CD4-positive, alpha-beta T cell treated with Interleukin-10 for 1 hour (primary cell): ENCODE measurements at regions not wholly inside any gene's neighbourhood (a gene's known extent, or its start where the extent isn't known, plus 50 kb on each side); places are given as distances from the start of the nearest gene placed in this dataset.

Experiments
- DNase-seq: peaks from one replicate; pipeline ENCODE4 v3.0.0-alpha.2; 2020

DNA sequence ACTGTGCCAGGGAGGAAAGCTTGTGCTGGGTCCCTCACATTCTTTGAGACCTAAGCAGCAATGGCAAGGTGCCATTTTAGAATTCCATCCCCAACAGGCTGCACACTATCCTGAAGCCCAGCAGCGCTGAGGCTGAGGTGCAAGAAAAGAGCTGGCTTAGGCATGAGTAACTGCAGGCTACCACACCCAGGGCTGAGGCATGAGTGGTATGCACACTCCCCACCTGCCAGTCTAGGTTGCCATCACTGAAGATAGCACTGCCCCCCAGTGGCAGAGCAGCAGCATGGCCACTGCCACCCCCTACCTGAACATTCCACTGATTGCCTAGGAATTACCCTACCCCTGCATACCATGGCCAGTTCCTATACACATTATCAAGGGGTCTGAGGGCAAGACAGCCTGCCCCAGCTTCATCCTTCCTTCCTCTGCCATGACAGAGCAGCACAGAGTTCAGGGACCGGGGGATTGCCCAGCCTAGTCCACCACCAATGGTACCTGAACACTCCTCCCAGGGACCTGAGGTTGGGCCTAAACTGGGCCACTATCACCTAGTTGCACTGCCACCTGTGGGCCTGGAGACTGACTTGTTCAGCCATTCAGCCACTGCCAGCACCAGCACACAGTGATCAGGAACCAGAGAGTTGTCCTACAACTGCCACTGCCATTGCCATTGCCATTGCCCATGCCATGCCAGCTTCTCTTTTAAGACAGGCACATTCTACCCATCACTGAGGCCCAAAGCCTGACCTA lies 129.8 kb downstream of the SATB1 start:
- no peak for DNase-seq

DNA sequence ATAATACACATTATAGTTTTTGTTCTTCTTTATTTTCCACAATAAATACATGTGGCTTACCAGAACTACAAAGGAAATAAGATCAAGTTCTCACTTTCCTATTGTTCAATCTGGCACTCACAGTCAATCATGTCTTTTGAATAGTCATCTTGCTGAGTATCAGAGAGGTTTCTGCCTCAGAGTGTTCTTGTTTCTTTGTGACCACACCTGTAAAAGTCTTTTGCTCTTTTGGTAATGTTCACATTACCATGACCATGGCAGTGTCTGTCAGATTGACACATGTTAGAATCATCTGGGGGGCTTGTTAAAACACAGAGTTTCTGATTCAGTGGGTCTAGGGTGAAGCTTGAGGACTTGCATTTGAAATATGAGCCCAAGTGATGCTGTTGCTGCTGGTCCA lies 135.0 kb downstream of the SATB1 start:
- no peak for DNase-seq

DNA sequence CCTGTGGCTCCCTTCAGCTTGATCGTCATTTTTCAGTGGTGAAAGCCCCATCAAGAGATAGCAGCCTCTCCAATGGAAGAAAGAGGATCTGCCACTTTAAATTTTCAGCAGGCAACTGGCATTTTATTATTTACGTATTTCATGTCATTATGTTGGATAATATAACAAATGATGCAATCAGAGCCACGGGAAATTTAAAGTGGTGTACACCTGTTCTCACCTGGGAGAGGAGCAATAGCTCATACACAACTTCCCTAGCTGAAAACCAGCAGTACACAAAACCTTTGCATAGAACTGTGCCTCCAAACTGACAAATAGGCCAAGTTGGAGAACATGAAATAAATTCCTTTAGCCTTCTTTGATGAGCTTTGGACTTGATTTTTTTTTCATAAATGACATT lies 136.9 kb downstream of the SATB1 start:
- no peak for DNase-seq

DNA sequence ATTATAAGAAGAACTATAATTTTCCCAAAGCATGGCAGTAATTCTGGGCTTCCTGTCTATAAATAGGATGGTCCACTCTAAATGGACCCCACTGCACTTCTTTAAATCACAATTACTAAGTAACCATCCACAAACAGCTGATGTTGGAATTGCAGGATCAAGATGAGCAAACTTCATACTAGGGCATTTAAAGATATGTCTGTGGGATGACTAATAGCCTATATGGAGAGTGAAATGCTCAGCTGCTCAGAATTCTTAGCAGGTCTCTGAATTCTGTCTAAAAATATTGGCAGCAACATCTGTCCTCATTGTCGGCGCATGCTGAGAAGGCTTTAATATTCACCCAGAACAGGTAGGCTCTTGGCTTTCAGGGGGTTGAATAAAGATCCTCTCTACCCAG lies 140.4 kb downstream of the SATB1 start:
- no peak for DNase-seq

DNA sequence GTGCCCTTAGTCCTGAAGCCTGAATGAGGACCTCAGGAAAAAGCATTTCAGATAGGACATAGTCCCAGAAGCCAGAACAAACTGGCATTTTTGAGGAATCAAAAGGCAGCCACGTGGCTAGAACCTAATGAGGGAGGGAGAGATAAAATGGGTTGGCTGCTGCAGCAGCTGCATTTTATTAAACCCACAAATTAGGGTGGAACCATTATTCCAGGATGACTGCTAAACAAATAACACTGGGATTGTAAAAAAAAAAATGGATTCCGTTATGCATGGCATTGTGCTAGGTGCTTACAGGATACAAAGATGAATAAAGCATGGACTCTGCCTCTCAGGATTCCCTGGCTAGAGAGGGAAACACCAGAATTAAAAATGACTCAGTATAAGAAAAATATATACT lies 141.5 kb downstream of the SATB1 start:
- no peak for DNase-seq

DNA sequence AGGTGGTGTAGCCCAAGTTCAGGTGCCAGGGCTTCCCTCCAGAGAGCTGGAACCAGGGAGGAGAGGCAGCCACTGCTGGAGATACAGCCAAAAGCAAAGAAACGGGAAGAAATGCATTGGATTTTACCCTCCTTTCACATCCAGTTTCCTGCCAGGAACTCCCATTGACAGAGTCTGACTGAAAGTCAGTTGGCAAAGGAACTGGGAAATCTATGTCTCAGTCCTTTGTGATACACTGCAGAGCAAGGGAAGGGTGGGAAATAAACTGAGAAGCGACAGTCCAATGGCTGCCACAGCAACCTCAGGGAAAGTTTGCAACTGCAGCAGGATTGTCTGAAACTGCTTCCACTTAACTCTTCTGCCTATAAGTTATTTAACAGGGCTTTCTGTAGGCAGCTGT lies 142.6 kb downstream of the SATB1 start:
- no peak for DNase-seq

DNA sequence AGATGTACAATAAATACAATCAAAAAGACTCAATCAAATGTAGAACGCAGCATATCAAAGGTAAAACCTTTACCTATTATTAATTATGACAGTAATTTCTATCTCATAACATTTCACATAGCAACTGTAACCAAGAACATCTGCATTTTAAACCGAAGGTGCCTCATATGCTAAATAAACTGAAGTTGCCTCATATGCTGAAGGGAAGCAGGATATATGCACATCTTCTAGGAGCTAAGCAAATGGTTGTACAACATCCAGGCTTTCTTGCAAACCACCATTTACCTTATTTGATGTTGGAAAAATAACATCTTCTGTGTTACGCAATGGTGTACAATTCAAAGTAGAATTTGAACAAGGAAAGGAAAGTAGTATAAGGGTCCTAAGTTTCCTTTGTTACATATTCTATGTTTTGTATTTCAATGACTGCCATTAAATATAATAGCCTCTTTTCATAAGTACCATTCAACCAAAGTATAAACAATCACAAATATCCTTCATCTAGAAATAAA lies 145.9 kb downstream of the SATB1 start:
- DNase-seq, result no peak

DNA sequence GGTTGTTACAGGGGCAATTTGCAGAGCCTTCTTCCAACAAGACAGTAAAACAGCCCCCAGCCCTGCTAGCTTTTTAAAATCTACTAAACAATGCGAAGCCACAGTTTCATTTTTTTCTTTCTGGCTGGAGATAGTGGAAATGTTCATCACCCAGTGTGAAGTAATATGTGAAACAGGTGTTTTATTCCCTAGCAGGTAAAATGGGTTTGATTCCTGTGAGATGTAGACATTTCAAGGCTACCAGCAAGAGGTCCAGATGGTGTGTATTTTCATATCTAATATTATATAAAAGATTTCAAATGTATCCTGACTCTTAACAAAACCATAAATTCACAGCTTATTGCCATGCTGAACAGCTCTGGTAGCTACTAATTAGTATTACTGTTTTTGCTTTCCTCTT lies 160.3 kb downstream of the SATB1 start:
- no peak for DNase-seq

DNA sequence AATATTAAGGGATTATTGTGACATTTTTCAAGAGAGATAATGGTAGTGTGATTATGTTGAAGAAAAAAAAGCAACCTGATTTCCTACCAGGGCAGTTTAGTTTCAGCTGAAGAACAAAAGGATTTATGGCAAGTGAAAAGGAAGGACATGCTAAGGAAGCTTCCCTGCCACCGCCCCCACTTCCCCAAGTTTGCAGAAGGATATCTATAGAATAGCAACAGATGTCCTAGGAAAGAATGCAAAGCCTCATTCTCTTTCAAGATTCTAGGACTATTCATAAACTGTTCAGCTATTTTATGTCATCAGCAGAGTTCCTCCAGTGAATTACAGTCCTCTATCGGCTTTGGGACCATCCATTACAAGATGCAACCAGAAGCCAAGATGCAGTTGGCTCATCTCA lies 160.8 kb downstream of the SATB1 start:
- no peak for DNase-seq

DNA sequence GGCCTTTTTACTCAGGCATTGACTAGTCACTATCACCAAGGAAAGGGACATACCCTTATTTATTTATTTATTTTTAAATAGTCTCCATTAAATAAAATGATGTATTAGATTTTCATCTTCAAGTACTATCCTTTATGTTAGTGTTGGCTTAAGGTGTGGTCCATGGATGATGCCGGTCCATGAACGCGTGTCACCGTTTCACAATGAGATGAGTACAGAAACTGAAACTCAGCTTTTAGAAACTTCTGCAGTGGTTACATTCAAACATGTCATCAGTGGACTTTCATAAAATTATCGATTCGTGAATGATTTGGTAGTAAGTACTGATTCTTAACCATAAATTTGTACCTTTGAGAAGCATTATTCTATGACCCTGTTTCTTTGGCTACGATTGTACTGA lies 166.6 kb downstream of the SATB1 start:
- no peak for DNase-seq

DNA sequence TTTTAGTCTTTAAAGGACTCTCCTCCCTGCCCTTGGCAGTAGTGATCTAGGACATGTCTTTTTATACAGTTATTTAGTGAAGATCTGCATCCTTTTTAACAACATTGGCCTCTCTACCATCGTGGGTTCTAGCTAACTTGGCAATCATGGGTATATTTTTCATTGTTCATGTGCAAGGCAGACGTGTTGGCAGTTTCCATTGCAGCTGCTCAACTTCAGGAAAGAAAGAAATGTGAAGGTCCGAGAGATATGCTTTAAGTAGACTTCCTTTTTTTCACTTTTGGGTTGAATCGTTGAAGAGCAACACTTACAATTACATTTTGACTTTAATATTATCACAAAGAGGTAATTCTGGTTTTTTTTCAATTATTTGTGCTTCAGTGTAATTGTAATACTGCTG lies 172.6 kb downstream of the SATB1 start:
- no peak for DNase-seq

DNA sequence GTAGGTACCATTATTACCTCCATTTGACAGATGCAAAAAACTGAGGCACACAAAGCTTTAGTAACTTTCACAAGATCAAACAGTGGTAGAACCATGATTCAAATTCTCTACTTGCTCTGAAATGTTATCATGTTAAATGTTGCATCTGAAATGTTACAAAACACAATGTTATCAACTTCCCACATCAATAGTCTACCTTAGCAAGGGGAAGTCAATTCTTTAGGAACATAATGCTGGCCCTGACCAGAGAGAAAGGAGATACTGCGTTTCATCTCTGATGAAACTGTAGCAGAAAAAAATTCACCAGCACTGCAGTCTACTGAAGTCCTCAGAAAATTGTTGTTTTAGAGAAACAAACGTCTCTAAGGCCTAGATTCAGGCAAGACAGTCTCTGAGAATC lies 174.1 kb downstream of the SATB1 start:
- DNase-seq, result no peak

DNA sequence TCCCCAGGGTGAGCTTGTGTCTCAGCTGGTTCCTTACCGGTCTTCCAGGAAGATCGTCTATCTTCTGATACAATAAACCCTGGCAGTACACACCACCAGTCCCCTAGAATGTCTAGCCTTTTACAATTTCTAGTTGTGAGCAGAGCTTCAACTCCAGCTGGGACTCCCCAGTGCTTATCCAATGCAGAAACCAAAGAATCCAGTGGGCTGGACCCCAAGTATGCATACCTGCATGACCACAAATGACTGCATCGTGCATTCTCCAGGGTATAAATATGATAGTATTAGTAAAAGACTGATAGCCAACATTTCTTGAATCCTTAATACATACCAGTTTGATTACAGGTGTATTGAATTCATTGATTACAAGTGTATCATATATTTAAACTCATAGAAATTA lies 176.0 kb downstream of the SATB1 start:
- DNase-seq, result no peak

DNA sequence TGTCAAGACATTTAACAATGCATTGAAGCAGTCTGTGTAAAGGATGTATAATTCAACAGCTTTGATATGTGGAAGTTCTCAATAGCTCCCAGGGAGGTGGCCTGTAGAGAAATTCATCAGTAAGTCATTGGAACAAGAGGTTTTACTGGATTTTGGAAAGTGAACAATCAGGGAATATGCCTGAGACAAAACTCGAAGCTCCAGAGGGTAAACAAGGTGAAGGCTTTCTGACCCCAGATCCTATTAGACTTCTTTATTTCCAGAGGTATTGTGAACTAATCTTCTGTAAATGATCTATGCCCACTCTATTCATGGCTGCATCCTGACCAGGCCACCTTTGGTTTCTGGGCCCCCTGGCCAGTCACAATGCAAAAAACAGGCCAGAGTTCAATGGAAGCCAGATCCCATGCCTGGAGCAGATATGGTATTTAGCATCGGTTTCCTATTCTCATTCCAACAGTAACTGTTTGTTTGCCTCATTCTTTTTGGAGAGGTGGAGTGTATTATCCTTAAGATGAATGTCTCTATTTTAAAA lies 177.3 kb downstream of the SATB1 start:
- DNase-seq, result no peak

DNA sequence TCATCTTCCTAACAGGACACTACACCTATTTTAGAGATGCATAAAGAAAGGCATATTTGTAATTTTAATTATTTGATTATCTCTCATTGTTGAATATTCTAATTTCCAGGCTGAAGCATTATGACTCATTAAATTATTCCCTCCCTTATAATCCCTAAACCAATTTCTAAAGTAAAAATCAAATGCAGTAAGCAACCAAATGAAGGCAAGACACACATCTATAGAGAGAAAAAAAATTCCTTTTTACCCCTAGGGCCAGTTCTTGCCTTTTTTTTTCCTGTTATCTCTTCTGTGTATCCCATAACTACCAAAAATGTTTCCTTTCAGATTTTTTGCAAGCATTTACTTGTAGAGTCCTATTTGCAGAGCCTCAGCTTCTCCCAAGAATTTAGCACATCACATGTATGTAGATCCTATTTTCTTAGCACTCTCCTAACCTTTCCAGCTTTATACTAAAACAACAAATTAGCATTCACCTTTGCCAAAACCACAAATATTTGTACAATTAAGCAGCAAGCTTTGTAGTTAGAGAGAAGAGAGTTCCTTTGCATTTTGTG lies 177.9 kb downstream of the SATB1 start:
- DNase-seq, result no peak

DNA sequence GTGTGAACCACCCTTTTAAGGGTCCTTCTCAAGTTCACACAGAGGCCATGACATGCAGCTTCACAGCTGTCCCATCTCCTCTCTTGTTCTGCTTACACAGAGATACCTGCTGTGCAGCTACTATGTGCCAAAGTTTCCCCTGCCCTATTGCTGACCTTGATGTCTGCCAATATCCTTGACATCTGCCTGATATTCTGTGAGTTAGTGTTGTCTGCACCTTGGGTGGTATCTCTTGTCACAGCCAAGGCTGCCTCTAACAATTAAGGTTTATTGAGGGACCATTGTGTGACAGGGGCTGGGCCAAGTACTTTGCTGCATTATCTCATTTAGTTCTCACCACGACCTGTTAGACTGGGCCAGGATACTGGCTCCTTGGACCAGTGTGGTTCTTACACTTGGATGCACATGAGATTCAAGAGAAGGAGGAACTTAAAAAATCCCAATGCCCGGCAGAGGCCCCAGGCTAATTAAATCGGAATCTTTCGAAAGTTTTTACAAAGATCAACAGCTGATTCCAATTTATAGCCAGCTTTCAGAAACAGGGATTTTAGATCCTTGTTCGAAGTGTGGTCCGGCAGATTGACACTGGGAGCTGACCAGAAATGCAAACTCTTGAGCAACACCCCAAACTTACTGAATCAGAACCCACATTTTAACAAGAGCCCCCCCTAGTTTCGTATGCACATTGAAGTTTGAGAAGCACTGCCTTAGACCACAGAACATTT lies 178.6 kb downstream of the SATB1 start:
- DNase-seq, result no peak

DNA sequence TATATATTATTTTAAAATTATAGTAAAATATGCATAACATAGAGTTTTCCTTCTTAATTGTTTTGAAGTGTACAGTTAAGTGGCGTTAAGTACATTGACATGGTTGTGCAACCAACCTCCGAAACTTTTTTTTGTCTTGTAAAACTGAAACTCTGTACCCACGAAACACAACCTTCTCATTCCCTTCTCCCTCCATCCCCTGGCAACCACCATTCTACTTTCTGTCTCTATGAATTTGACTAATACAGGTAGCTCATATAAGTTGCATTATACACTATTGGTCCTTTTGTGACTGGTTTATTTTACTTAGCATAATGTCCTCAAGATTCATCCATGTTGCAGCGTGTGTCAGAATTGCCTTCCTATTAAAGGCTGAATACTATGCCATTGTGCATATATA lies 179.4 kb downstream of the SATB1 start:
- DNase-seq, result no peak

DNA sequence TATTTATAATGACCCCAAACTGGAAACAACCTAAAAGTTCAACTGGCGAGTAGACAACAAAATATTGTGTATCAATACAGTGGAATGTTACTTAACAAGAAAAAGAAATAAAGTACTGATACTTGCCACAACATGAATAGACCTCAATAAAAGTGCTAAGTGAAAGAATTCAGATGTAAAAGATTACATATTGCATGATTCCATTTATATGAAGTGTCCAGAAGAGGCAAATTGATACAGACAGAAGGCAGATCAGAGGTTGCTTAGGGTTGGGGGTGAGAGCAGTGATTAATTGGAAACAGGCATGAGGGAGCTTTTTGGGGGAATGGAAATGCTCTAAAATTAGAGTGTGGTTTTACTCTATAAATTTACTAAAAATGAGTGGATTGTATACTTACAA lies 183.3 kb downstream of the SATB1 start:
- no peak for DNase-seq

DNA sequence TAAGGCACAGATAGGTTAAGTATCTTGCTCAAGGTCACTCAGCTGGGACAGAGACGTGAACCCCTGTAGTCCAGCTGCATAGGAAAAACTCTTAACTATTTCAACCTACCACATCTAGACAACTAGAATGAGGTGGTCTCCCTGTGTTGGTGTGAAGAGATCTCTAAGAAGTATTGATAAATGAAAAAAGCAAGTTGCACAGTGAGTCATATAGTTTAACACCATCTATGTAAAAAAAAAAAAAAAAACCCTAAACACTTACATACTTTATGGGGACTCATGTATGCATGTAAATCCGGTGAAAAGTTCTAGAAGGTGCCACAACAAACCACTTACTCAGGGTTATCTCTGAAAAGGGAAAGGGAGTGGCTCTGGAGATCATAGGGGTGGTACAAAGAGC lies 185.5 kb downstream of the SATB1 start:
- DNase-seq, result no peak

DNA sequence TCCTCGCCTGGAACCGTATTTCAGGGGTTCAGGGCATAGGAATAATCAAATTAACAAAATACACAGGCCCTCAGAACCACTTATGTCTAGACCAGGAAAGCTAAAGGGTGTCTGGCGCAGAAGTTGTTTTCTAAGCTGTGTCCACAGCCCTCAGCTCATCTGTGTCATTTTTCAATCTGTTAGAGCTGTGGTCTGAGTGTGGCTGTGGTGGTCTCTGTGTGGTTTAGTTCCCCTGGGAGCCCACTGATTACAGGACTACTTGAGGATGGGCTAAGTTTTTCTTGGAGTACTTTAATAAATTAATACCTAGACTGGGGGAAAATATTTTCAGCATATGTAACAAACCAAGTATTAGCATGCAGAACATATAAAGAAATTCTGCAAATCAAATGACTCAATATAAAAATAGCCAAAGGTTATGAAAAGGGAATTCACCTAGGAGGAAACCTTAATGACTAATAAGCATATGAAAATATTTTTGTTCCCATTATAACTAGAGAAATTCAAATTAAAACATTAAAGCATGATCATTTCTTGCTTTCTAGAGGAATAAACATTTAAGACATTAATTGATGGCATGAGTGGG lies 186.3 kb downstream of the SATB1 start:
- DNase-seq, result no peak

DNA sequence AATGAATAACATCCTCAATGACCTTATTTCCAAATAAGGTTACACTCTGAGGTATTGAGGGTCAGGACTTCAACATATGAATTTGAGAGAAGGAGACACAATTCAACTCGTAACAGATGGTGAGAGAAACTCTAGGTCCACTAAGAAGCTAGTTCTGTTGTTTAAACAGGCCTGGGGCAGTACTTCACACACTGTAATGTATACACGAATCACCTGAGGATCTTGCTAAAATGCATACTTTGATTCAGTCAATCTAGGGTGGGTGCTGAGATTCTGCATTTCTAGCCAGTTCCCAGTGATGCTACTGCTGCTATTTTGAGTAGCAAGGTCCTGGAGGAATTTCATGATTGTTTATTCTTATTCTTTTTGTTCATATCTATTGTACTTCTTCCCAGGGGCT lies 186.8 kb downstream of the SATB1 start:
- no peak for DNase-seq

DNA sequence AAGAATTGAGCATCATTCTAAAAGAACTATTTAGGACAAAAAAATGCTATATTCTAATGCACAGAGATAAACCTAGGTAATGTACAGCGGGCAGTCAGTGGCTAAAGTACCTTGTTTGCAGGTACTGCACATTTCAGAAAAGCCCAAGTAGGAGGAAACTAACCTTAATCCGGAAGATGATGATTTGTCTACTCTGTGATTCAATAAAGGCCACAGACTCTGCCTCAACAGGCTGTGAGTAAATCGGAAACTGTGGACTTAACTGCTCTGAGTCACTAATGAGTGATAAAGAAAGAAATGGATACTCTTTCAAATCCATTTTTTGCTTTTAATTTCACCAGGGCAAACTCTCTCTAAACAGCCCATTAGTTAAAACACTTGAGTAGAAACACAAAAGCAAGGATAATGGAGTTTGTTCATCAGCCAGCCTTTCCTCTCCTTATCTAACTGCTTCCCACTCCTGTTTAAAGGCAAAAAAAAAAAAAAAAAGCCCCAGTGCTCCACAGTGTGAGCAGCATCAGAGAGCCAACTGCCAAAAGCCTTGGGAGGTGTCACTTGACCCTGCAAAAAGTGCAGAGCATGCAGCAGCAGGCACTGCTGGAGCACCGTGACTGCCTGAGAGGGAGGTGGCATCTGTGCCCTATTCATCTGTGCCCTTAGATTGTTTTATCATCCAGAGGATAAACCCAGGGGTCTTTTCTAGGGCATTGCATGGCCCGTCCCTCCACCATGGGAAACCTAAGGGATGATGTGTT lies 187.7 kb downstream of the SATB1 start:
- DNase-seq, result no peak

DNA sequence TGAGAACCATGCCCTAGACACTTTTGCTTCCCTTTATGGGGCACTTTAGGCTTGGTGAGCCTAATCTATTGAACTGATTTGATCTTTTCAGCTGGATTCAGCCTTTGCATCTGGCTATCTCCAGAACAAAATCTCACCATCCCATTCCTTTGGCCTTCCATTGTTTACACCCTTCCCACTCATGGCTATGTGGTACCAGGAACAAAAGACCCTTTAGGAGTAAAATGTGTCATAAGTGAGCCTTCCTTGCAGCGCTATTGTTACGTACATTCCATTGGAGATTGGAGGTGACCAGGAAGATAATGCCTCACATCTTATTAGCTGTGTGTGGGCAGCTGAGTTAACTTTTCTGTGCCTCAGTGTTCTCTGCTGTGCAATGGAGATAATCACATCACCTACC lies 188.4 kb downstream of the SATB1 start:
- no peak for DNase-seq
